Keratinocyte (primary cell): ENCODE measurements at regions not wholly inside any gene's neighbourhood (a gene's known extent, or its start where the extent isn't known, plus 50 kb on each side); places are given as distances from the start of the nearest gene placed in this dataset.

ENCODE experiments used
- EZH2 ChIP-seq: IDR thresholded peaks from one replicate; pipeline ENCODE4 v1.6.1; 2012; ENCODE audit warnings: inconsistent platforms, mild to moderate bottlenecking, low read length, moderate library complexity
- TF ChIP-seq, protein P1 (sequence below), 3 experiments: IDR thresholded peaks in 1 of 3; conservative IDR thresholded peaks in 1 of 3; optimal IDR thresholded peaks in 1 of 3; 2 replicates in 2 of 3; 3 replicates in 1 of 3; pipeline versions ENCODE3 to v1.5.1; 2011; ENCODE audit warnings: low read length in 3 of 3, mild to moderate bottlenecking in 3 of 3, moderate library complexity in 2 of 3, control low read depth in 1 of 3, inconsistent platforms in 1 of 3; ENCODE audit not compliant: insufficient read depth in 2 of 3; ENCODE audit errors: extremely low read depth in 1 of 3

DNA sequence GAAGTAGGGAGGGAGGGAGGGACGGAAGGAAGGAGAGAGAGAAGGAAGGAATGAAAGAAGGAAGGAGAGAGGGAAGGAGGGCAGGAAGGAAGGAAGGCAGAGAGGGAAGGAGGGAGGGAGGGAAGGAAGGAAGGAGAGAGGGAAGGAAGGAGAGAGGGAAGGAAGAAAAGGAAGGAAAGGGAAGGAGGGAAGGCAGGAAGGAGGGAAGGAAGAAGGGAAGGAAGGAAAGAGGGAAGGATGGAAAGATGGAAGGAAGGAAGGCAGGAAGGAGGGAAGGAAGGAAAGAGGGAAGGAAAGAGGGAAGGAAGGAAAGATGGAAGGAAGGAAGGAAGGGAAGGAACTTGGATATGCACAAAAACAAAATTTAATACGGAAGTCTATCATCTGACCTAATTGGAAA, 844.5 kb upstream of the DEFB115 start:
- TF ChIP-seq EZH2: no peak
- TF ChIP-seq, protein P1, sequence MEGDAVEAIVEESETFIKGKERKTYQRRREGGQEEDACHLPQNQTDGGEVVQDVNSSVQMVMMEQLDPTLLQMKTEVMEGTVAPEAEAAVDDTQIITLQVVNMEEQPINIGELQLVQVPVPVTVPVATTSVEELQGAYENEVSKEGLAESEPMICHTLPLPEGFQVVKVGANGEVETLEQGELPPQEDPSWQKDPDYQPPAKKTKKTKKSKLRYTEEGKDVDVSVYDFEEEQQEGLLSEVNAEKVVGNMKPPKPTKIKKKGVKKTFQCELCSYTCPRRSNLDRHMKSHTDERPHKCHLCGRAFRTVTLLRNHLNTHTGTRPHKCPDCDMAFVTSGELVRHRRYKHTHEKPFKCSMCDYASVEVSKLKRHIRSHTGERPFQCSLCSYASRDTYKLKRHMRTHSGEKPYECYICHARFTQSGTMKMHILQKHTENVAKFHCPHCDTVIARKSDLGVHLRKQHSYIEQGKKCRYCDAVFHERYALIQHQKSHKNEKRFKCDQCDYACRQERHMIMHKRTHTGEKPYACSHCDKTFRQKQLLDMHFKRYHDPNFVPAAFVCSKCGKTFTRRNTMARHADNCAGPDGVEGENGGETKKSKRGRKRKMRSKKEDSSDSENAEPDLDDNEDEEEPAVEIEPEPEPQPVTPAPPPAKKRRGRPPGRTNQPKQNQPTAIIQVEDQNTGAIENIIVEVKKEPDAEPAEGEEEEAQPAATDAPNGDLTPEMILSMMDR (optimal IDR thresholded peaks at IDR 0.05 in 1 of 3, IDR thresholded peaks at IDR 0.05 in 1 of 3, conservative IDR thresholded peaks at IDR 0.05 in 1 of 3; ENCODE audit: extremely low read depth in 1 of 3, insufficient read depth in 2 of 3, low read length in 3 of 3): no peak
